ENCODE measurements at regions not wholly inside any gene's neighbourhood (a gene's known extent, or its start where the extent isn't known, plus 50 kb on each side); places are given as distances from the start of the nearest gene placed in this dataset.

GRCh38 chr11:23087407-23087806 is 227.1 kb upstream of the CCDC179 start:
- TF ChIP-seq CTCF (IDR thresholded peaks at IDR 0.05) (no peak), POLR2A (IDR thresholded peaks at IDR 0.05) (no peak)
